WERI-Rb-1 (cell line): ENCODE measurements at regions not wholly inside any gene's neighbourhood (a gene's known extent, or its start where the extent isn't known, plus 50 kb on each side); places are given as distances from the start of the nearest gene placed in this dataset.

Source experiments
- DNase-seq: peaks from one replicate; pipeline ENCODE4 v3.0.0-alpha.2; 2020
- H3K27ac ChIP-seq: fragments of 250-450 bp; sonication (Bioruptor Pico); 2 replicates; pipeline ENCODE4 v1.5.1; 2020; ENCODE audit warnings: mild to moderate bottlenecking, moderate library complexity
- H3K27me3 ChIP-seq: fragments of 250-450 bp; sonication (Bioruptor Pico); 2 replicates; pipeline ENCODE4 v1.5.1; 2021; ENCODE audit warnings: mild to moderate bottlenecking, low read depth, moderate library complexity; ENCODE audit not compliant: insufficient read depth, severe bottlenecking
- H3K36me3 ChIP-seq: fragments of 250-450 bp; sonication (Bioruptor Pico); 2 replicates; pipeline ENCODE4 v1.5.1; 2020; ENCODE audit warnings: mild to moderate bottlenecking, moderate library complexity
- H3K4me3 ChIP-seq: 2 replicates; pipeline ENCODE4 v1.5.1; 2011; ENCODE audit warnings: low read depth, mild to moderate bottlenecking, control low read depth, low read length
- H3K9me3 ChIP-seq: fragments of 250-450 bp; sonication (Bioruptor Pico); 2 replicates; pipeline ENCODE4 v1.5.1; 2021; ENCODE audit warnings: mild to moderate bottlenecking, moderate library complexity; ENCODE audit not compliant: severe bottlenecking
- CTCF ChIP-seq: IDR thresholded peaks from 2 replicates; pipeline ENCODE4 v1.5.1; 2011; ENCODE audit warnings: low read depth, mild to moderate bottlenecking, control low read depth, inconsistent platforms, low read length

GRCh38 chr13:44792096-44792495, 197.2 kb downstream of the NUFIP1 start:
- DNase-seq, result no peak

DNA sequence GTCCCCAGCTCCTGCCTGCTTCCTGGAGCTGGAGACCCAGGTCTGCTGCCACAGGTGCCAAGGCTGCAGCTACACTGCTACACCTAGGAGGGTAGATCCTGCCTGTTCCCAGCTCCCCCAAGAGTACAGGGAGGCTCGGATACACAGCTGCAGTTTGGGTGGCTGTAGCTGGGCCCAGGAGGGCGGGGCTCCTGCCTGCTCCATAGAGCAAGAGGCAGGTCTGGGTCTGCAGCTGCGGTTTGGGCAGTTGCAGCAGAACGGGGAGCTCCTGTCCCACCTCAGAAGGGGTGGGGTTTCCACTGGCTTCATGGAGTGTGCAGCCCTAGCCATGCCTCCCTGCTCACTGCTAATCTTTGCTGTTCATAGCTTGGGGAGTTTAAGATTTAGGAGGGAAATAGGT, 199.0 kb downstream of the NUFIP1 start:
- DNase-seq, result no peak
- Histone ChIP-seq H3K27me3 (no peaks in the 10 kb centered on the region), H3K36me3 (no peaks in the 10 kb centered on the region), H3K4me3 (no peak overlapping the region), H3K9me3 (no peaks in the 10 kb centered on the region), H3K27ac (no peak overlapping the region)
- TF ChIP-seq CTCF, result no peak

More at GRCh38 chr13:44792096-44792495, 197.2 kb downstream of the NUFIP1 start:
- no peaks in the 10 kb centered on the region for H3K36me3 ChIP-seq
- H3K27me3 ChIP-seq, result no peaks in the 10 kb centered on the region
- TF ChIP-seq CTCF, result no peak
- H3K4me3 ChIP-seq, result no peak overlapping the region
- H3K9me3 ChIP-seq, result no peaks in the 10 kb centered on the region
- no peak overlapping the region for H3K27ac ChIP-seq

- TF ChIP-seq CTCF, result no peak
These were observed 201.7 kb downstream of the NUFIP1 start for GRCh38 chr13:44787617-44788016.

DNA sequence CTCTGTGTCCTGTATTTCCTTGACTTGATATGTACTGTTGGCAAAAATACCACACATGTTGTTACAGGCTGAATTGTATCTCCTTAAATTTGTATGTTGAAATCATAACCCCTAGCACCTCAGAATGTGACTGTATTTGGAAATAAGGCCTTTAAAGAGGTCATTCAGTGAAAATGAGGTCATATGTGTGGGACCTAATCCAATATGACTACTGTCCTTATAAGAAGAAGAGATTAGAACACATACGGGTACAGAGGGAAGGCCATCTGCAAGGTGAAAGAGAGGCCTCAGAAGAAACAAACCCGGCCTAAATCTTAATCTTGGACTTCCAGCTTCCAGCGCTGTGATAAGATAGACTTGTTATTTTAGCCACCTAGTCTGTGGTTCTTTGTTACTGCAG, 202.5 kb downstream of the NUFIP1 start:
- H3K27me3 ChIP-seq, result no peaks in the 10 kb centered on the region
- no peaks in the 10 kb centered on the region for H3K36me3 ChIP-seq
- DNase-seq, result no peak
- no peak overlapping the region for H3K27ac ChIP-seq
- H3K4me3 ChIP-seq, result no peak overlapping the region
- no peak for TF ChIP-seq CTCF
- no peaks in the 10 kb centered on the region for H3K9me3 ChIP-seq

More at GRCh38 chr13:44787617-44788016, 201.7 kb downstream of the NUFIP1 start:
- Histone ChIP-seq H3K36me3 (no peaks in the 10 kb centered on the region), H3K4me3 (no peak overlapping the region), H3K27ac (no peak overlapping the region), H3K27me3 (no peaks in the 10 kb centered on the region), H3K9me3 (no peaks in the 10 kb centered on the region)
- no peak for DNase-seq

DNA sequence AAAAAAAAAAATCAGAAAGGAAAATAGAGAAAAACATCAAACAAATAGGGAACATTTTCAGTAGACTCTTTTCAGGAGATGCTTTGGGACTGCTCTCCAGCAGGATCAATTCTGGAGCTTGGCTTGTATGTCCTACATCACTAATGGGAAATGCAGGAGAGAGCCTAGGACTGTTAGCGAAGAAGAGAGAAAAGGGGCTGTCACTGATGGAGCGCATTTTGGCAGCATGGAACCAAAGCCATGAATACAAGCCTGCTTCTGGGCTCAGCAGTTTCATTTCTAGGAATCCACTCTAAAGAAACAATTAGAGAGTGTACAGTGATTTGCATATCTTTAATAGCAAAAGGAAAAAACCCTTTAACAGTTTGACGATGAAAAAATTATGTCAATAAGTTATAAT, 203.9 kb downstream of the NUFIP1 start:
- DNase-seq, result no peak
- Histone ChIP-seq H3K27me3 (no peaks in the 10 kb centered on the region), H3K4me3 (no peak overlapping the region), H3K27ac (no peak overlapping the region), H3K9me3 (no peaks in the 10 kb centered on the region), H3K36me3 (no peaks in the 10 kb centered on the region)
- TF ChIP-seq CTCF, result no peak

- Histone ChIP-seq H3K36me3 (no peaks in the 10 kb centered on the region), H3K4me3 (no peak overlapping the region), H3K27me3 (no peaks in the 10 kb centered on the region), H3K9me3 (no peaks in the 10 kb centered on the region), H3K27ac (no peak overlapping the region)
- DNase-seq, result no peak
- no peak for TF ChIP-seq CTCF
These were observed 204.6 kb downstream of the NUFIP1 start for GRCh38 chr13:44784708-44785080.
